Raji (cell line): ENCODE measurements at regions not wholly inside any gene's neighbourhood (a gene's known extent, or its start where the extent isn't known, plus 50 kb on each side); places are given as distances from the start of the nearest gene placed in this dataset.

Experiments
- POLR2A ChIP-seq: IDR thresholded peaks from 2 replicates; pipeline ENCODE4 v1.6.1; 2011; ENCODE audit warnings: low read depth, low read length, control low read depth; ENCODE audit not compliant: insufficient read depth

- TF ChIP-seq POLR2A: no peak
These were observed 176.9 kb downstream of the RPS24 start for GRCh38 chr10:78210548-78210947.

- no peak for TF ChIP-seq POLR2A
These were observed 177.3 kb downstream of the RPS24 start for GRCh38 chr10:78210976-78211375.

GRCh38 chr10:78211561-78212051 is 177.9 kb downstream of the RPS24 start:
- TF ChIP-seq POLR2A: no peak

GRCh38 chr10:78212060-78212785 is 178.6 kb downstream of the RPS24 start:
- no peak for TF ChIP-seq POLR2A

GRCh38 chr10:78212786-78213175 is 179.1 kb downstream of the RPS24 start:
- no peak for TF ChIP-seq POLR2A

GRCh38 chr10:78214955-78215354 is 181.3 kb downstream of the RPS24 start:
- no peak for TF ChIP-seq POLR2A

GRCh38 chr10:78215645-78216044 is 182.0 kb downstream of the RPS24 start:
- TF ChIP-seq POLR2A: no peak

- TF ChIP-seq POLR2A: no peak
These were observed 183.7 kb downstream of the RPS24 start for GRCh38 chr10:78217336-78217735.

GRCh38 chr10:78218798-78219490 is 185.3 kb downstream of the RPS24 start:
- TF ChIP-seq POLR2A: no peak

GRCh38 chr10:78220781-78221180 is 187.1 kb downstream of the RPS24 start:
- no peak for TF ChIP-seq POLR2A

GRCh38 chr10:78222096-78222790 is 188.6 kb downstream of the RPS24 start:
- no peak for TF ChIP-seq POLR2A

GRCh38 chr10:78223088-78223487 is 189.4 kb downstream of the RPS24 start:
- TF ChIP-seq POLR2A: no peak

- no peak for TF ChIP-seq POLR2A
These were observed 190.9 kb downstream of the RPS24 start for GRCh38 chr10:78224602-78225001.

- TF ChIP-seq POLR2A: no peak
These were observed 191.9 kb downstream of the RPS24 start for GRCh38 chr10:78225594-78225993.

GRCh38 chr10:78229489-78229888 is 195.8 kb downstream of the RPS24 start:
- TF ChIP-seq POLR2A: no peak
